NK-92 treated with Interleukin-12 subunit alpha and Interleukin-12 subunit beta, amount 100 ng/mL, for 24 hours (cell line): ENCODE measurements at regions not wholly inside any gene's neighbourhood (a gene's known extent, or its start where the extent isn't known, plus 50 kb on each side); places are given as distances from the start of the nearest gene placed in this dataset.

Source experiments
- DNase-seq: peaks from one replicate; lab custom pipeline; 2025; lab: John Stamatoyannopoulos, UW

DNA sequence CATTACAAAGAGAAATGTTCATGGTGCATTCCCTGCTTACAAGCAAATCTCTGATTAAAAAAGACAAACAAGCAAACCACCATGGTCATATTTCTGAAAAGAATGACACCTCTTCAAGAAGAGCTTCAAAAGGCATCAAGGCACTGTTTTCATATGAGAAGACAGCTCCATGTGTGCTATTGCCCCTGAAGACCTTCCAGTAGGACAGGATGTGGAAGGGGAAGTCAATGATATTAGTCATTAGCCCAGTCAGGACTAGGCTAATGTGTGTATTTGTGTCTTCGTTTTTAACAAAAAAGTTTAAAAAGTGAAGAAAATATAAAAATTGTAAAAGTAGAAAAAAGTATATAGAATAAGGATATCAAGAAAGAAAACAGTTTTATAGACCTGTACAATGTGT is 534.7 kb upstream of the ARGLU1 start:
- DNase-seq = no peak

DNA sequence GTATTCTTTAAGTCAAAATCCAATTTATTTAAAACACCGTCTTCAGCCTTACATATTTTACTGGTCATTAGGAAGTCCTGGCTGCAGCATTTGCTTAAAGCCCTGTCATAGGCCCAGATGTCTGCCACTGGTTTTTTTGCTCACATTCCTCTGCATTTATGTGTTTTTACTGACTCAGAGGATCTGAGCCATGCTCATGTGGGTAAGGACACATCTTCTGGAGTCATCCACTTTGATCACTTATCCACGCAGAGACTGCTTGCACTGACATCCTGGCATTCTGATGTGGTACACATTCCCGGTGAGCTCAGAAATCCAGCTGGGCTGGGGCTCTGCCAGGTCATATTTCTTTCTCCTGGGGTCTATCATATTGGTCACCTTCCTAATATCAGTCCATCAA is 531.7 kb upstream of the ARGLU1 start:
- DNase-seq = no peak

- no peak for DNase-seq
Measured at GRCh38 chr13:107097916-107098315, 530.0 kb upstream of the ARGLU1 start.

DNA sequence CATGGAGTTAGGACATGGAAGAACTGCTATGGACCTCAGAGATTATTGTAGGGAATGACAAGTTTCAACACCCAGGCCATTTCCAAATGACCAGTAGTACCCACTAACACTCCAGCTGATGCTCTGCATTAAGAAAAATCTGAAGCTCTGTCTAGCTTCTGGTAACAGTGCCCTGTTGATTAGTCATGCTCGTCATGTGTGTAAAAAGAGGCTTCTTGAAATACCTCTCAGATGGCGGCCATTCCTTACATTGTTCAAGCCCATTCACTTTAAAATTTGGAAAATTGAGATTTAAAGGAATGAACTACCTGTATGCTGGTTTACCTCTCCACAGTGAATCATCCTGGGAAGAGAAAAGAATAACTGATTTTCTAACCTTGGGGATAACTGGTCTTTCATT is 527.9 kb upstream of the ARGLU1 start:
- DNase-seq = no peak

DNA sequence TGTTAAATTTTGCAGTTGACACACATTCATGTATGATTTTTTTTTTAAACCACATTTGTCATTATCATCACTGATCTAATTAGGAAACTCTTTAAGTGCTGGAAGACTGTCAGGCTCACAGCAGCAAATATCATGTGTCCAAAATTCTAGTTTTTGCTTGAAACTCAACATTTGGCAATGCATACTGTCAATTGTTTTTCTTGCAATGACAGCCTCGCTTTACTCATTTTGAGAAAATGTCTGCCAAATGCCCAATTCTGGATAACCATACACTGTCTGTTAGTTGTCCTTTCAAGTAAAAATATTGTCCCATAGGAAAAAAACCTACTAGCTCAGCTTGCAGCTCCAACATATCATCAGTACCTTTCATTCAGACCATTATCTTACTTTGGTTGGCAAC is 523.9 kb upstream of the ARGLU1 start:
- DNase-seq = no peak

DNA sequence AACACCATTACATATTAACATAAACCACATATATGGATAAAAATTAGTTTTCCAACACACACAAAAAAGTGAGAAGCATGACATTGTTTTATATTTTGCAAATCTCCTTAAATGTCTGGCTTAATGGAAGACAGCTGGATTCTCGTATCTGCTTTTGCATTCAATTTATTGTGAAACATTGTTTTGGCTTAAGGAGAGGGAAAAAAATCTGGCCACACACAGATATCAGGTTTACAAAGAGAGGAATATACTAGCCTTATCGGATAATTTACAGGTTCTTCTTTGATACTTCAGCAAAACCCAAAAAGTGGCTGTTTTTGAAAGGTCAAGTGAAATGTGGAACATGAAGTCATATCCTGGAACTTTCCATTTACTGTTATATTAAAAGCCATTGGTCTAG is 523.5 kb upstream of the ARGLU1 start:
- DNase-seq = no peak

DNA sequence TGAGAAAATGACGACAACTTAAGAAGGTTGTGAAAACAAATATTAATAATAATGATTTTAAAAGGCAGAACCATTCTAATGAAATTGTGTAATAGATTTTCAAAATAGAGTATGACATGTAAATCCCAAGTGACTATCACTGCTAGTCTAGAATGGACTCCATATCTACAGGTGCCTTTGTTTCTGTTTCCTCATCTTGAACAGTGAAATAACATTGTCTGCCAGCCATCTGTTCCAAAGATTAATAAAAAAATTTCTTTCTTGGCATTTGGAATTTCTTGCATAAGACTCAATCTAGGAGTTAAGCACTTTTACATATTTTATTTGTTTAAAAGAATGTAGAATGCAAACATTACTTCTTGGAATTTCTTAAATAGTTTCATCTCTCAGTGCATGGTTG is 520.1 kb upstream of the ARGLU1 start:
- DNase-seq = no peak

- no peak for DNase-seq
Measured at GRCh38 chr13:107079423-107080049, 511.6 kb upstream of the ARGLU1 start.

DNA sequence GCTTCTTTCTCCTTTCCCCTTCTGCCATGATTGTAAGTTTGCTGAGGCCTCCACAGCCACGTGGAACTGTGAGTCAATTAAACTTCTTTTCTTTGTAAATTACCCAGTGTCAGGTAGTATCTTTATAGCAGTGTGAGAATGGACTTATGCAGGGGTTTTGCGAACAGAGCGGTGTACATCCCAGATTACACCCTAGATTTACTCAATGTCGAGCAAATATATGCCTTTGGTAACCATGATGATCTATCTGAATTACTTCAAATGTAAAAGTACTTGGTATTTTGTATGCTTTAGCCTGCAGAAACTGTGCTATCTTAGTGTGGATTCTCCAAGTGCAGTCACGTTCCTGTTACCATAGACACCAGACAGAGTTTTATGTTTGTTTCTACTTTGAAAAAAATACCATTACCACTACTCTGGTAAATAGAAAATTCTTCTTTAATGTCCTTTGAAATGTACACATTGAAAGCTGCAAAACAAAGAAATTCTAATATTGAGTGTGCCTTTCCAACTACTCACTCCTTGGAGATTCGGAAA is 510.4 kb upstream of the ARGLU1 start:
- DNase-seq = no peak

DNA sequence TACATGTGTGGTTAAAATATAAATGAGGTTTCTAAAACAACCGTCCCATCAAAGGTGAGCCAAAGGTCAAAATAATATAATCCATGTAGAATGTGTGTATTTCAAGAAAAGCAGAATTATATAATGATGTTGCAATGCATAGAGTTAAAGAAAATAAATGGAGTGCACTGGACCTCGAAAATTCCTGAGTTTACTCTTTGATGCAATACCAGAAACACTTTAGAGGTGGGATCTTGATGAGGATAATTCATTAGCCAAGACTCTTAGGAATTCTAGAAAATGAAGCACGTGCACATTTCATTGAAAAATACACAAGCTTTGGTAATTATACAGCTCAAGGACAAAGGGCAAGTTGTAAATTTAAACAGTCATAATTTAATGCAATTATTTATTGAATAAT is 508.9 kb upstream of the ARGLU1 start:
- no peak for DNase-seq

DNA sequence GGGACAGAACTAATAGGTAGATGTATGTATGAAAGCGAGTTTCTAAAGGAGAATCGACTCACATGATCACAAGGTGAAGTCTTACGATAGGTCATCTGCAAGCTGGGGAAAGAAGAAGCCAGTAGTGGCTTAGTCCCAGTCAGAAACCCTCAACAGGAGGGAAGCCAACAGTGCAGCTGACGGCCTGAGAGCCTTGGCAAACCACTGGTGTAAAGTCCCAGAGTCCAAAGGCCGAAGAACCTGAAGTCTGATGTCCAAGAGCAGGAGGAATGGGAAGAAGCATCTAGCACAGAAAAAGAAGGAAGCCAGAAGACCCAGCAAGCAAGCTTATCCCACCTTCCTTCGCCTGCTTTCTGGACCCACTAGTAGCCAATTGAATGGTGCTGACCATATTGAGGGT is 507.6 kb upstream of the ARGLU1 start:
- DNase-seq = no peak

GRCh38 chr13:107070792-107071191 is 502.9 kb upstream of the ARGLU1 start:
- DNase-seq = no peak

GRCh38 chr13:107069108-107069776 is 501.3 kb upstream of the ARGLU1 start:
- DNase-seq = no peak

DNA sequence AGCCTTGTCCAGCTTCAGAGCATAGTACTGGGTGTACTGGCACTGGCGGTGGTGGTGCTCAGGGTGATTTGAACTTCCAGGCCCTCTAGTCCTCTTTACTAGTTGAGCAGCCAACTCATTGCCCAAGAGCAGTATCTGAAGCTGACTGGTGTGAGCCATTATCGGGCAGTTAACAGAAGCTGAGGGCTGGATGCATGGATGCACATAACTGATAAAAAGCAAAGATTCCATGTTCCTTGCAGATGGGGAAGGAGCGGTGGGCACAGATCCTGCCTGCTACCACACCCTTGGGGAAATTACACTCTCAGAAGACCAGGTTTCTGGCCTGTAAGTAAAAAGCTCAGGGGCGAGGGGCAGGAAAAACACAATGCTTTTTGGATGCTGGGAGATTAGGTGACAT is 499.4 kb upstream of the ARGLU1 start:
- no peak for DNase-seq

- no peak for DNase-seq
Measured at GRCh38 chr13:107066355-107066754, 498.4 kb upstream of the ARGLU1 start.

GRCh38 chr13:107065036-107065435 is 497.1 kb upstream of the ARGLU1 start:
- DNase-seq = no peak

DNA sequence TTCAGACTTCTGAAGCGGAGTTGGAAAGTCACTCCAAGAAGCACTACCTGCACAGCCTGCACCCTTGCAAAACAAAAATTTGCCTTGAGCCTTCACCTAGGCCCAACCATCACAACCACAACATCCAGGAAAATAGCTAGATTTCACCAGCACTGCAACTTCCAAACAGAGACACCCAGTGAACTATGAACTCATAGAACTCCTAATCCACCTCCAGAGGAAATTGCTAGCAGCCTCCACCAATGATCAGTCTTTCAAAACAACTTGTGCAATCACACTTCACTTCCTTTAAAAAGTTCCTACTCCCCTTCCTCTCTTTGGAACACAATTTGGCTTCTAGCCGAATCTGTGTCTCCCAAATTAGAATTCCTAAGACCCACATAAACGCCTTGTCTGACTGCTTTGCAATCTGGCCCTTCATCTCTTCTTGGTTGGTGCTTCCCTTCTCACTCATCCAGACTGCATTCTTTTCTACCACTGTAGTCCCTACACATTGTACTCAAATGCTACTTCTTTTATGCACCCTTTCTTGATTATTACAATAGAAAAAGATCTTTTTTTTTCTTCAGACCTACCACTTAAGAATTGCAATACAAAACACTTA is 489.2 kb upstream of the ARGLU1 start:
- DNase-seq = no peak

DNA sequence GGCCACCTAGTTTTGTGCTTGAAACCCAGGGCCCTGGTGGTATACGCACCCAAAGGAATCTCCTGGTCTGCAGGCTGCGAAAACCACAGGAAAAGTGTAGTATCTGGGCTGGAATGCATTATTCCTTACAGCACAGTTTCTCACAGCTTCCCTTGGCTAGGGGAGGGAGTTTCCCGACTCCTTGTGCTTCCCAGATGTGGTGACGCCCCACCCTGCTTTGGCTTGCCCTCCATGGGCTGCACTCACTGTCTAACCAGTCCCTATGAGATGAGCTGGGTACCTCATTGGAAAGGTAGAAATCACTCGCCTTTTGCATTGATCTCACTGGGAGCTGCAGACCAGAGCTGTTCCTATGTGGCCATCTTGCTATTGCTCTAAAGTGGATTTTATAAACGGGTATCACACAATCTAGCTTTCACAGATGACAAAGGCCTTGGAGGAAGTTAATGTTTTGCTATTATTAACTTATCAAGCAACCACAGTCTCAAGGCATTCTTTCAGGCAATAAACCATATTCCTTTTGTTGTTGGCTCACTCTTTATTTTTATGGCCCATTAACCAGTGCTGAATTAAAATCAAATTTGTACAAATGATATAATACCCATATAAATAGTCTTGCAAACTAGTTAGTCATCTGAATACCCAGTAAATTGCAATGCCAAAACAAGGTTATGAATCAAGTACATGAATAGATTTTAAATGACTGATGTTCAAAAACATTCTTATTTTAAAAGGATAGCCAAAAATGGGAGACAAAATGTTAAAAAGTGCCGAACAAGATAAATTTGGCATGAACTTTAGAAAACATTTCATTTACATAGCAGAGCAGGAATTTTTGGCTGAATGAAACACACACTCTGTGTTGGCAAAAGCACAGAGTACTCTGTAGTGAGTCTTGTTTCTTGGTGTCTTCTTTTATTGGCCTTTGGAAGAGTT is 475.4 kb upstream of the ARGLU1 start:
- no peak for DNase-seq

- DNase-seq = no peak
Measured at GRCh38 chr13:107035778-107036177, 467.8 kb upstream of the ARGLU1 start.

GRCh38 chr13:107035186-107035585 is 467.2 kb upstream of the ARGLU1 start:
- DNase-seq = no peak

- no peak for DNase-seq
Measured at GRCh38 chr13:107034236-107034872, 466.4 kb upstream of the ARGLU1 start.

DNA sequence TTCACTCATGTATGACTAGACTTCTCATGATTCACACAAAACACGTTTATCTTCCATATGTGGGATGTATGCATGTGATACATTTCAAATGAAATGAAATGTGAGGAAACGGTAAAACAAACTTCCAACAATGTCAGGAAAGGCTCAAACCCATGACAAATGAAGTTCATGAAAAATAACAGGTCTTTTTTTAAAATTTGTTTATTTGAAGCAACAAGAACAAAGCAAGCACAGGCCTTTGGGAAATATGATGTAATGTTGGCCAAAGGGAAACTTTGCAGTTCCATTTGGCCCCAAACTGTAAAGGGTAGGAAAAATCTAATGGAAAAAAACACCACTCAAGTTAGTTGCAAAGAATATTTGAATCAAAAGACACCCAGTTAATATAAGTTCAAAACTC is 463.8 kb upstream of the ARGLU1 start:
- DNase-seq = no peak
